Stimulated activated CD4-positive, alpha-beta T cell treated with anti-CD3 and anti-CD28 coated beads, TNF-alpha, amount 100 ng/mL, for 1 hour (primary cell): ENCODE measurements at regions not wholly inside any gene's neighbourhood (a gene's known extent, or its start where the extent isn't known, plus 50 kb on each side); places are given as distances from the start of the nearest gene placed in this dataset.
"Not testable (repeated sequence)": the region's sequence is repeated elsewhere in the genome, so short reads cannot be mapped to it uniquely, and the experiment has no call there.

Experiments used
- DNase-seq, 3 donors: peaks; one replicate each; pipeline ENCODE4 v3.0.0-alpha.2; 2020; ENCODE audit warnings: low read depth in 3 of 3, low spot score in 1 of 3

DNA sequence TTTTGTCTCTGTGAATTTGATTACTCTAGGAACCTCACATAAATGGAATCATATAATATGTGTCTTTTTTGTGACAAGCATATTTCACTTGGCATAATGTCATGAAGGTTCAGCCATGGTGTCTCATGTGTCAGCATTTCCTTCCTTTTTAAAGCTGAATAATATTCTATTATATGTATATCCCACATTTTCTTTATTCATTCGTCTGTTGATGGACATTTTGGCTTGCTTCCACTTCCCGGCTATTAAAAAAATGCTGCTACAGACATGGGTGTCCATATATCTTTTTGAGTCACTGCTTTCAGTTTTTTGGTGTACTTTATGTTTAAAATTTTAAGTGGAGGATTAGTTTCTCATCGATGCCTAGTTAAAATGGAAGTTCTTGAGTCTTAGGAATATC is 59.8 kb upstream of the C5orf63 start:
- DNase-seq, result no peak

- DNase-seq, result no peak
Measured at GRCh38 chr5:127136908-127137307, 63.6 kb upstream of the C5orf63 start.

DNA sequence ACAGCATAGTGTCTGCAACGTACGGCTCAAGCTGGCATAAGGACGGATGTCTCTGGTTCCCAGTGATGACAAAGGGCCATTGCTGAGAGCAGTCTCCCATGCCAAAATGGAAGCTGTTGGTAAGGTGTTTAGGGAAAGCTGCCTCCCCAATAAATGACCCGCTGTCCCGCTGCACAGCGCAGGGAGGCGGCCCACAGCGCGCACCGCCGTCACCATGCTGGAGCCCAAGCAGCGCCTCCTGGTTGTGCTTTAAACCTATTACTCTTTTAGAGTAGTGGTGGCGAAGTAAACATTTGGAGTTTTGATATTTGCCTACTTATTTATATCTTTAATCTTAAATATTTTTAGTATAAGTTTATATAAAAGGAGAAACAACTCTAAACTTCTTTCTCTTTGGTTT is 70.4 kb upstream of the C5orf63 start:
- no peak for DNase-seq

GRCh38 chr5:127153031-127153430 is 79.7 kb upstream of the C5orf63 start:
- no peak for DNase-seq

DNA sequence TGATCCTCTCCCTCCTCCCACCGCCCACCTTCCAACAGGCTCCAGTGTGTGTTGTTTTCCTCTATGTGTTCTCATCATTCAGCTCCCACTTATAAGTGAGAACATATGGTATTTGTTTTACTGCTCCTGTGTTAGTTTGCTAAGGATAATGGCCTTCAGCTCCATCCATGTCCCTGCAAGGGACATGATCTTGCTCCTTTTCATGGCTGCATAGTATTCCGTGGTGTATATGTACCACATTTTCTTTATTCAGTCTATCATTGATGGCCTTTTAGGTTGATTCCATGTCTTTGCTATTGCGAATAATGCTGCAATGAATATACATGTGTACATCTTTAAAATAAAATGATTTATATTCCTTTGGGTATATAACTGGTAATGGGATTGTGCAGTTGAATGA is 80.2 kb upstream of the C5orf63 start:
- no peak for DNase-seq

DNA sequence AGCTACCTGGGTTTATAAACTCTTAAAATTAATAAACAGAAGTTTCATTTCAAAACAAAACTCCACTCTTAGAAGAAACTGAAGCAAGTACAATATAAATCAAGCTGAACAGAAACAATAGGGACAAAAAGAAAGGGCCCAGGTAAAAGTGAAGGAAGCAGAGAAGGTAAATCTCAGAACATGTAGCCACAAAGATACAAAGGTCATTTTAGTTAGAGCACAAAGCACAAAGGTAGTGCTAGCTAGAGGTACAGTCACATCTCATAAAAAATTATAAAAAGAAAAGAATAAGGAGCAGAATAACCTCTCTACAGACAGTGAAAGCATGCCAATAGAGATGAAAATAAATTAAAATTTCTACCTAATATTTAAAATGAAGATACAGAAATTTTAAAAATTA is 90.4 kb upstream of the C5orf63 start:
- DNase-seq, result no peak

DNA sequence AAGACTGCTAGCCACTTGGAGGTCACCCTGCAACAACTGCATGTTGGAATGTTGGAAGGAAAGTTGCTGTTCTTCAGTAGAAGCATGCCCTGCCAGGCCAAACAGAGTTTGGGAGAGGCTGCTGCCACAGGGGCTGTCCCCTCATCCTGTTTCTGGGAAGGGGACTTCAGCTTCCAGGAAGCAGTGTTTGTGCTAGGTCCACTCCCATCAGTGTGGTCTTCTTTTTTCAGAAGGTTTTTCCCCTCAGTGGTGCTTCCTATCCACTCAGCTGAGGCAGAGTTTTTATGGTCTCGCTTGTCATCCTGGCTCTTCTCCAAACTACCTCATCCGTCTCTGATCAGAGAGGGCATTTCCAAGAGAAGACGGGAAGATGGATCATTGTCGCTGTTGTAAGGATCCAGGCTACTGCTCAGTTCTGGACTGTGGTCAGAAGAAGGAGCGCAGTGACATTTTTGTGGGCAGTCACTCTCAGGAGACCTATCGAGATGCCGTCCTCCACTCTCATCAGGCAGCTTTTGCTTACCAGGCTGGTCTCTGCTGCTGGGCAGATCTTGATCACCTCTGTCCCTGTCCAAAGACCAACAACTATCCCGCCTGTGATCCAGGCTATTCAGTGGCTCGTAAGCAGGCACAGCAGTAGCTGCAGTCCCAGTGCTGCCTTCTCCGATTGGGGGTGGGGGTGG is 97.8 kb upstream of the C5orf63 start:
- DNase-seq, result no peak

GRCh38 chr5:127176769-127177168 is 103.5 kb upstream of the C5orf63 start:
- DNase-seq, result no peak

- DNase-seq, result not testable (repeated sequence)
Measured at GRCh38 chr5:127182631-127183030, 108.0 kb upstream of the MEGF10 start.

GRCh38 chr5:127183332-127183731 is 107.3 kb upstream of the MEGF10 start:
- DNase-seq, result no peak

DNA sequence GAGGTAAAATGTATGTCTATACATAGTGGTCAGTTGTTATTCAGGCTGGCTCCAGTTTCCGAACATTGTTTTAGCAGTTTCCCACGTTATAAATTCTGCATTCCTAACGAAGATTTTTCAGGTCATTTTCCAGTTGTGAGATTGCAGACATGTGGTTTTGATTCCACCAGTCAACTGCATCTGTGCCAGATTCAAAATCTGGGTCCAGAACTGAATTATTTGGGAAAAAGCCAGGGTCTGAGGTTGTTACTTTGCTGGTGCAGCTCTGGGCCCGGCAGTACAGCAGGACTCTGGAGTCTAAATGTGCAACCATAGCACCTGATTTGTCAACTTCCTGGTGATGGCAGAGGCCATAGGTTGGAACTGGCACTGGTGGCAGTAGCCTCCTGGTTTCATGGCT is 105.7 kb upstream of the MEGF10 start:
- no peak for DNase-seq

- no peak for DNase-seq
Measured at GRCh38 chr5:127186657-127187056, 103.9 kb upstream of the MEGF10 start.

DNA sequence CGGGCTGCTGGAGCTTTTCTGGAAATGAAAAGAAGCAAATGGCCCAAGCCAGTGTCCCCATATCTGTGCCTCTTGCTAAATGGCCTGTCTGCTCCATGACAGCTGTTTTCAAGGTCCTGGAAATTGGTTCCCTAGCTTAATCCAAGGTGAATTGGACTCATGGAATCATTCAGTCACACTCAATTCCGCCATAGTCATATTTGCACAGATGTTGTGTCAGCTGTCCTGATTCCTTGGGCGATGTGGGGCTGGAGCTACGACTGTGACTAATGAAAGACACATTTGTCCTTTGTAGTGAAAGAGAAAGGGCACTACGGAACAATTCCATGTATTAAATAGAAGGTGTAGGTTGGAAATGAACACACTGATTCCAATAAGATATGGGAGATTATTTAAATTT is 102.9 kb upstream of the MEGF10 start:
- no peak for DNase-seq

- DNase-seq, result no peak
Measured at GRCh38 chr5:127192150-127192549, 98.4 kb upstream of the MEGF10 start.

DNA sequence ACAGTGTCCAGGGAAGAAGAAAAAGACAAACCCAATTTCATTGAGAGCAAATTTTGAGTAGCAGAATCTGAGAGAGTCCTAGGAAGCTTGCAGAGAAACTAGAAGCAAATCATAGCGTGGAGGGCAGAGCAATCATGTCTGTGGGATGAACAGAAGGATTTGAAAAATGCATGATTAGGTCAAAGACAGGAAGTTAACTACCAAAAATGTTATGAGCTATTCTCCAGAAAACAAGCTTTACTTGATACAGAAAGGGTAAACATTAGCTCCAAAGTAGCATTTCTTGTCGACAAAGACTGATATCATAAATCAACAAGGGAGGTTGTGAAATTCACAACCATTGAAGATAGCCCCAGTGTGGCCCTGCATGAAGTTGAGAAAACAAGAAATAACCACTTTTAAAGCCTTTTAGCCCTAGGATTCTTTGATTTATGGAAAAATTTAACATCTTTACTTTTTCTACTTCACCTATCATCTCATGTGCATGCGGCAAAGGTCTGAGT is 97.7 kb upstream of the MEGF10 start:
- no peak for DNase-seq

- no peak for DNase-seq
Measured at GRCh38 chr5:127196042-127196441, 94.6 kb upstream of the MEGF10 start.

GRCh38 chr5:127197402-127198167 is 93.0 kb upstream of the MEGF10 start:
- not testable (repeated sequence) for DNase-seq

GRCh38 chr5:127202738-127203137 is 87.9 kb upstream of the MEGF10 start:
- DNase-seq, result not testable (repeated sequence)

- DNase-seq, result no peak
Measured at GRCh38 chr5:127203818-127204217, 86.8 kb upstream of the MEGF10 start.

- no peak for DNase-seq
Measured at GRCh38 chr5:127205147-127205546, 85.4 kb upstream of the MEGF10 start.

GRCh38 chr5:127206320-127207113 is 84.1 kb upstream of the MEGF10 start:
- no peak for DNase-seq

DNA sequence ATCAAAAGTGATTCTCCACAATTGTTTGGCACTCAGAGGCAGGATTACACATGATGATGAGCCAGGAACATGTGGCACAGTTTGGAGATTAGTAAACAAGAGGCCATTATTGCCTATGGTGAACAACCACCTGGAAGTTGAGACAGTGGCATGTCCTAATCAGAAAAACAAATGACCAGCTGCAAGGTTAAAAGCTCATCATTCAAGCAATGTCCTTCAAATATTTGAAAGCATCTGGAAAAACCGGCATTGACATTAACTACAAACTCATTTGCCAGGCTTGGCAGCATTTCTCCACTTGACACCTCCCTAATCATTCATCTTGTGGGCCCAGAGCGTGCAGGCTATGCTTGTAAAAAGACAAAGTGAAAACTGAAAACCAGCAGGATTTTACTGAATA is 80.6 kb upstream of the MEGF10 start:
- no peak for DNase-seq
